Suprapubic skin (tissue), 4 donors: ENCODE measurements at regions not wholly inside any gene's neighbourhood (a gene's known extent, or its start where the extent isn't known, plus 50 kb on each side); places are given as distances from the start of the nearest gene placed in this dataset.

Experiments used
- DNase-seq, 2 donors: peaks; one replicate each; pipeline ENCODE4 v3.0.0-alpha.2; 2019; ENCODE audit warnings: low spot score in 2 of 2
- H3K27ac ChIP-seq: fragments of 200-600 bp; sonication (generic); one replicate; pipeline ENCODE4 v1.5.1; 2019
- H3K27me3 ChIP-seq: fragments of 200-600 bp; sonication (generic); one replicate; pipeline ENCODE4 v1.5.1; 2019
- H3K36me3 ChIP-seq: fragments of 200-600 bp; sonication (generic); one replicate; pipeline ENCODE4 v1.5.1; 2019
- H3K4me1 ChIP-seq: fragments of 200-600 bp; sonication (generic); one replicate; pipeline ENCODE4 v1.5.1; 2019
- H3K4me3 ChIP-seq: fragments of 200-600 bp; sonication (generic); one replicate; pipeline ENCODE4 v1.5.1; 2019; ENCODE audit warnings: mild to moderate bottlenecking
- H3K9me3 ChIP-seq: fragments of 200-600 bp; sonication (generic); one replicate; pipeline ENCODE4 v1.5.1; 2019
- EP300 ChIP-seq: sonication (generic); formaldehyde crosslinking; IDR thresholded peaks from one replicate; pipeline ENCODE4 v1.6.1; 2017; ENCODE audit warnings: antibody characterized with exemption
- POLR2A ChIP-seq, 2 donors: fragments of 450-650 bp; IDR thresholded peaks; one replicate each; pipeline ENCODE4 v1.6.1; 2017; ENCODE audit warnings: antibody characterized with exemption in 2 of 2, mild to moderate bottlenecking in 2 of 2, moderate library complexity in 2 of 2
- POLR2AphosphoS5 ChIP-seq, 3 donors: sonication (generic); formaldehyde crosslinking; IDR thresholded peaks; one replicate each; pipeline ENCODE4 v1.6.1; 2017; ENCODE audit warnings: antibody characterized with exemption in 3 of 3
- WGBS: methylation state at CpG from one replicate; pipeline ENCODE4 v1.1.5; 2018; 5-methylcytosine and 5-hydroxymethylcytosine counted together
- TF ChIP-seq, protein P1 (sequence below), 2 donors: fragments of 200-600 bp in 1 of 2; fragments of 450-650 bp in 1 of 2; sonication (generic) in 1 of 2; IDR thresholded peaks; one replicate each; pipeline ENCODE4 v1.5.1; 2016 to 2019; ENCODE audit warnings: antibody characterized with exemption in 2 of 2, mild to moderate bottlenecking in 1 of 2, moderate library complexity in 1 of 2

DNA sequence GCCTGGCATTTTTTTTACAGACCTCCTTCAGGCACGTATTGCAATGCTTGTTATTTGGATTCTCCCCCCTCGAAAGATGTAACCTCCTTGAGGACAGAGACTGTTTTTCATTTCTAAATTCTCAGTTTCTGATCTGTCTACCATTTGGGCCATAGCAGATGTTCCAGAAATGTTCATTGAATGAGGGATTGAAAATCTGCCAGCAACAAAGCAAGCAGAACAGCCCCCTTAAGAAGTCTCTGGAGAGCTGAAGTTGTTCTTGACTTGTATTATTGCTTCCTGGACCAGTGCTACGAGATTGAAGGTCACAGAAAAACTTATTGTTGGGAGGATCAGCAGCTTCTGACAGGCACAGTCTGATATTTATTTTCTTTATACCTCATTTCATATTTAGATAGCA lies 355.5 kb downstream of the EPHA4 start:
- 66% methylated on average over 3 of the region's 3 CpGs for WGBS

GRCh38 chr2:221225752-221226151 lies 346.4 kb downstream of the EPHA4 start:
- 88% methylated on average over 2 of the region's 2 CpGs for WGBS
- DNase-seq = no peak
- H3K27ac ChIP-seq = no peak overlapping the region
- no peaks in the 10 kb centered on the region for H3K4me1 ChIP-seq
- no peaks in the 10 kb centered on the region for H3K27me3 ChIP-seq
- H3K4me3 ChIP-seq = no peak overlapping the region
- no peak for TF ChIP-seq POLR2A (IDR thresholded peaks at IDR 0.05)
- TF ChIP-seq POLR2AphosphoS5 (IDR thresholded peaks at IDR 0.05) = no peak
- TF ChIP-seq, protein P1, sequence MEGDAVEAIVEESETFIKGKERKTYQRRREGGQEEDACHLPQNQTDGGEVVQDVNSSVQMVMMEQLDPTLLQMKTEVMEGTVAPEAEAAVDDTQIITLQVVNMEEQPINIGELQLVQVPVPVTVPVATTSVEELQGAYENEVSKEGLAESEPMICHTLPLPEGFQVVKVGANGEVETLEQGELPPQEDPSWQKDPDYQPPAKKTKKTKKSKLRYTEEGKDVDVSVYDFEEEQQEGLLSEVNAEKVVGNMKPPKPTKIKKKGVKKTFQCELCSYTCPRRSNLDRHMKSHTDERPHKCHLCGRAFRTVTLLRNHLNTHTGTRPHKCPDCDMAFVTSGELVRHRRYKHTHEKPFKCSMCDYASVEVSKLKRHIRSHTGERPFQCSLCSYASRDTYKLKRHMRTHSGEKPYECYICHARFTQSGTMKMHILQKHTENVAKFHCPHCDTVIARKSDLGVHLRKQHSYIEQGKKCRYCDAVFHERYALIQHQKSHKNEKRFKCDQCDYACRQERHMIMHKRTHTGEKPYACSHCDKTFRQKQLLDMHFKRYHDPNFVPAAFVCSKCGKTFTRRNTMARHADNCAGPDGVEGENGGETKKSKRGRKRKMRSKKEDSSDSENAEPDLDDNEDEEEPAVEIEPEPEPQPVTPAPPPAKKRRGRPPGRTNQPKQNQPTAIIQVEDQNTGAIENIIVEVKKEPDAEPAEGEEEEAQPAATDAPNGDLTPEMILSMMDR (IDR thresholded peaks at IDR 0.05) = no peak
- TF ChIP-seq EP300 = no peak
- no peaks in the 10 kb centered on the region for H3K9me3 ChIP-seq
- H3K36me3 ChIP-seq = no peaks in the 10 kb centered on the region

More for the DNA sequence above, 355.5 kb downstream of the EPHA4 start:
- no peaks in the 10 kb centered on the region for H3K9me3 ChIP-seq
- no peaks in the 10 kb centered on the region for H3K36me3 ChIP-seq
- no peaks in the 10 kb centered on the region for H3K4me1 ChIP-seq
- no peaks in the 10 kb centered on the region for H3K27me3 ChIP-seq
- H3K27ac ChIP-seq = no peak overlapping the region
- DNase-seq = no peak
- TF ChIP-seq EP300 (no peak), POLR2AphosphoS5 (IDR thresholded peaks at IDR 0.05) (no peak), POLR2A (IDR thresholded peaks at IDR 0.05) (no peak)
- TF ChIP-seq, protein P1 (IDR thresholded peaks at IDR 0.05) = no peak
- H3K4me3 ChIP-seq = no peak overlapping the region

DNA sequence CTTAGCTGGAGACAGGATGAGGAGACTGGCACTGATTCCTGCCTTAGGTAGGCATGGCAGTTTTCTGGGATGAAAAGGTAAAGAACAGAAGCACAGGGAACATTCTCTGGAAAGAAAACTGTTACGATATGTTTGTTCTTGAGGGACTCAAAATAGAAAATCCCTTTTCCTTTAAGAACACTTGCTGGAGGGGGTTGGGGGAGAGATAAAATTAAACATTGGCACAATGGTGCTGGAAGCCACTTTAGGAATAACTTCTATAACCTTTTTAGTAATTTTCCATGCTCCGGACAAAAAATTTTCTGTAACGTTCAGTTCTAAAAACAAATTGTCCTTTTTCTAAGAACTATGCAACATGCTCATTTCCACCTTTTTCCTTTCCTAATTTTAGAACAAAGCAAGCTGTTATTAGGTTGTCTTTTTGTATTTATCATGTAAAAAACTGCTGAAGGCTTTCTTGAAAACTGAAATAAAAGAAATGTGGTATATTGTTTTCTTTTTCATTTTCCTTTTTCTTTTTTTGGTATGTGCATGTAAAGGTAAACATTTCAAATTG lies 343.8 kb downstream of the EPHA4 start:
- TF ChIP-seq POLR2A (IDR thresholded peaks at IDR 0.05) (no peak), EP300 (no peak), POLR2AphosphoS5 (IDR thresholded peaks at IDR 0.05) (no peak)
- TF ChIP-seq, protein P1 (IDR thresholded peaks at IDR 0.05) = no peak
- H3K4me3 ChIP-seq = no peak overlapping the region
- no peaks in the 10 kb centered on the region for H3K4me1 ChIP-seq
- DNase-seq = no peak
- H3K27me3 ChIP-seq = no peaks in the 10 kb centered on the region
- H3K27ac ChIP-seq = no peak overlapping the region
- H3K9me3 ChIP-seq = no peaks in the 10 kb centered on the region
- 65% methylated on average over 3 of the region's 3 CpGs for WGBS
- H3K36me3 ChIP-seq = no peaks in the 10 kb centered on the region

- H3K27ac ChIP-seq = no peak overlapping the region
- no peaks in the 10 kb centered on the region for H3K4me1 ChIP-seq
- no peak for DNase-seq
- H3K36me3 ChIP-seq = no peaks in the 10 kb centered on the region
- no peak overlapping the region for H3K4me3 ChIP-seq
- no peaks in the 10 kb centered on the region for H3K27me3 ChIP-seq
- no peak for TF ChIP-seq EP300
- TF ChIP-seq POLR2A (IDR thresholded peaks at IDR 0.05) = no peak
- no peak for TF ChIP-seq POLR2AphosphoS5 (IDR thresholded peaks at IDR 0.05)
- TF ChIP-seq, protein P1 (IDR thresholded peaks at IDR 0.05) = no peak
- H3K9me3 ChIP-seq = no peaks in the 10 kb centered on the region
These were observed 343.0 kb downstream of the EPHA4 start for GRCh38 chr2:221229099-221229498.

DNA sequence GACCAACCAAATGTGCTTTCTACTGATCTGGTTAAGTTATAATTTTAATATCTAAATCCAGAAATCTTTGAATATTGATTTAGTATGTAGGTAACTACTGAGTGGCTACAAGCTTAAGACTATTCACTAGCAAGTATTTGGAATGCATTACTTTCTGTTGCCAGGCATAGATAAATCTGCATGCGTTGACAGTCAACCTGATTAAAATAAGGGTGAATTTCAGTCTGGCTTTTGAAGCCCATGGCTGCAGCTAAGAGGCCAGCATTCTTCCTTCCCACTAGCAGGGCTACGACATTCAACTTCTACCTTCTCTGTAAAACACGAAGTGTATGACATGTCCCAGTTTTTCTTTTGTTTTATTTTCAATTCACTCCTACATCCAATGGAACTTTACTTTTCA lies 340.6 kb downstream of the EPHA4 start:
- no peaks in the 10 kb centered on the region for H3K36me3 ChIP-seq
- H3K4me1 ChIP-seq = no peaks in the 10 kb centered on the region
- DNase-seq = no peak
- no peaks in the 10 kb centered on the region for H3K27me3 ChIP-seq
- 84% methylated on average over 3 of the region's 3 CpGs for WGBS
- no peak overlapping the region for H3K27ac ChIP-seq
- TF ChIP-seq EP300 = no peak
- TF ChIP-seq POLR2A (IDR thresholded peaks at IDR 0.05) = no peak
- TF ChIP-seq, protein P1 (IDR thresholded peaks at IDR 0.05) = no peak
- TF ChIP-seq POLR2AphosphoS5 (IDR thresholded peaks at IDR 0.05) = no peak
- no peak overlapping the region for H3K4me3 ChIP-seq
- no peaks in the 10 kb centered on the region for H3K9me3 ChIP-seq
